GM20000 (cell line): ENCODE measurements at regions not wholly inside any gene's neighbourhood (a gene's known extent, or its start where the extent isn't known, plus 50 kb on each side); places are given as distances from the start of the nearest gene placed in this dataset.

Source experiments
- DNase-seq: peaks from one replicate; pipeline ENCODE4 v3.0.0; 2012; ENCODE audit warnings: low spot score
- TF ChIP-seq, protein P1 (sequence below): IDR thresholded peaks from 2 replicates; pipeline ENCODE4 v1.5.1; 2012; ENCODE audit warnings: mild to moderate bottlenecking, control low read depth; ENCODE audit errors: extremely low read depth, missing control alignments

- TF ChIP-seq, protein P1, sequence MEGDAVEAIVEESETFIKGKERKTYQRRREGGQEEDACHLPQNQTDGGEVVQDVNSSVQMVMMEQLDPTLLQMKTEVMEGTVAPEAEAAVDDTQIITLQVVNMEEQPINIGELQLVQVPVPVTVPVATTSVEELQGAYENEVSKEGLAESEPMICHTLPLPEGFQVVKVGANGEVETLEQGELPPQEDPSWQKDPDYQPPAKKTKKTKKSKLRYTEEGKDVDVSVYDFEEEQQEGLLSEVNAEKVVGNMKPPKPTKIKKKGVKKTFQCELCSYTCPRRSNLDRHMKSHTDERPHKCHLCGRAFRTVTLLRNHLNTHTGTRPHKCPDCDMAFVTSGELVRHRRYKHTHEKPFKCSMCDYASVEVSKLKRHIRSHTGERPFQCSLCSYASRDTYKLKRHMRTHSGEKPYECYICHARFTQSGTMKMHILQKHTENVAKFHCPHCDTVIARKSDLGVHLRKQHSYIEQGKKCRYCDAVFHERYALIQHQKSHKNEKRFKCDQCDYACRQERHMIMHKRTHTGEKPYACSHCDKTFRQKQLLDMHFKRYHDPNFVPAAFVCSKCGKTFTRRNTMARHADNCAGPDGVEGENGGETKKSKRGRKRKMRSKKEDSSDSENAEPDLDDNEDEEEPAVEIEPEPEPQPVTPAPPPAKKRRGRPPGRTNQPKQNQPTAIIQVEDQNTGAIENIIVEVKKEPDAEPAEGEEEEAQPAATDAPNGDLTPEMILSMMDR: no peak
- DNase-seq: no peak
Observed at GRCh38 chr1:47585141-47585902, 147.5 kb downstream of the FOXD2 start.

GRCh38 chr1:47587891-47588582 lies 150.2 kb downstream of the FOXD2 start:
- no peak for DNase-seq
- TF ChIP-seq, protein P1: no peak

- no peak for DNase-seq
- TF ChIP-seq, protein P1: no peak
Observed at GRCh38 chr1:47590523-47591225, 152.8 kb downstream of the FOXD2 start.

DNA sequence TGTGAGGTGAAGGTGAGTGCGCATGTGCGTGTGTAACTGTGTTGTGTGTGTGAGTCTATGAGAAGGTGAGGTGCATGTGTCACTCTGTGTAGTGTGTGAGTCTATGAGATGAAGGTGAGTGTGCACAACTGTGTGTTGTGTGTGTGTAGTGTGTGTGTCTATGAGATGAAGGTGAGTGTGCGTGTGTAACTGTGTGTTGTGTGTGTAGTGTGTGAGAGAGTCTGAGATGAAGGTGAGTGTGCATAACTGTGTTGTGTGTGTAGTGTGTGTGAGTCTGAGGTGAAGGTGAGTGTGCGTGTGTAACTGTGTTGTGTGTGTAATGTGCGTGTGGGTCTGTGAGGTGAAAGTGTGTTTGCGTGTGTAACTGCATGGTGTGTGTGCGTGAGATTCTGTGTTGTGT lies 154.0 kb downstream of the FOXD2 start:
- DNase-seq: no peak
- TF ChIP-seq, protein P1: no peak

DNA sequence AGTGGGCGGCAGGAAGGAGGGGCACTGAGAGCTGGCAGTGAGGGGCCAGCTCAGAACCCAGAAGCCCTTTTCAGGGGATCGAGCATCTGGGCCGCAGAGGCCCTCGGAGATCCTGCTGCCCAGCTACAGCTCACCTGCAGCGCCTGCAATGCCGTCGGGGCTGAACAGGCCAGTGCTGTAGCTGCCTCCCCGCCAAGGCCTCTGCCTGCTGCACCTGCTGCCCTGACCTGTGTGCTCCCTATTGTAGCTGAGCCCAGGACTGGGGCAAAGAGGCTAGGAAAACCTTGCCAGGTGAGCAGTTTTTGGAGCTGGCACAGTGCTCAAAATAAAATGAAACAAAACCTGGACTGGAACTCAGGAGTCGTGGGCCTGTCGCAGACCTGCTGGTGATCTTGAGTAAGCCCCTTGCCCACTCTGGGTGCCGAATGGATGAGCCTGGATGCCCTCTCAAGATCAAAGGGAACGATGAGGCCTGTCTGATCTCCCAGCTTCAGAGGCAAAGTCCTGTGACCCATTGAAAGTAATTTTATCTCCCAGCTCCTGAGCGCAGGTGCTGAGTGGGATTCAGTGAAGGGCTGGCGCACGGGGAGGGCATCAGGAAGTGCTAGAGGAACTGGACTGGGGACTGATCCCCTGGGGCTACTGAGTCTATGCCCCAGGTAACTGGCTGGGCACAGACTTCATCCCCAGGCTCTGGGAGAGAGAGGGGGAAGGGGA lies 154.6 kb downstream of the FOXD2 start:
- TF ChIP-seq, protein P1: no peak
- no peak for DNase-seq

- TF ChIP-seq, protein P1: no peak
- DNase-seq: no peak
Observed at GRCh38 chr1:47593013-47593568, 155.2 kb downstream of the FOXD2 start.
